Neural cell (in vitro differentiated cells): ENCODE measurements at regions not wholly inside any gene's neighbourhood (a gene's known extent, or its start where the extent isn't known, plus 50 kb on each side); places are given as distances from the start of the nearest gene placed in this dataset.

Experiments used
- H2AFZ ChIP-seq: fragments of 200-600, 300-800 bp; sonication (generic), shearing (Covaris generic); 2 replicates; pipeline ENCODE4 v1.6.0; 2014; ENCODE audit warnings: low read depth, mild to moderate bottlenecking, antibody characterized with exemption, low read length, moderate library complexity
- H3F3A ChIP-seq: fragments of 200-600 bp; shearing (Covaris generic); 2 replicates; pipeline ENCODE4 v1.6.1; 2016; ENCODE audit warnings: mild to moderate bottlenecking, moderate library complexity, mixed read lengths, antibody characterized with exemption, low read length; ENCODE audit not compliant: insufficient read depth, poor library complexity, severe bottlenecking
- H3K27ac ChIP-seq: fragments of 200-600, 300-800 bp; sonication (generic), shearing (Covaris generic); 2 replicates; pipeline ENCODE4 v1.5.1; 2014; ENCODE audit warnings: mild to moderate bottlenecking, low read length, moderate library complexity
- H3K27me3 ChIP-seq: fragments of 300-800, 200-600 bp; sonication (generic), shearing (Covaris generic); 2 replicates; pipeline ENCODE4 v1.6.0; 2014; ENCODE audit warnings: mild to moderate bottlenecking, low read depth, low read length, moderate library complexity; ENCODE audit not compliant: insufficient read depth
- H3K36me3 ChIP-seq: fragments of 300-800, 200-600 bp; sonication (generic), shearing (Covaris generic); 2 replicates; pipeline ENCODE4 v1.5.1; 2014; ENCODE audit warnings: mild to moderate bottlenecking, antibody characterized with exemption, low read length, moderate library complexity; ENCODE audit not compliant: insufficient read depth
- H3K4me2 ChIP-seq: fragments of 300-800, 200-600 bp; sonication (generic), shearing (Covaris generic); 2 replicates; pipeline ENCODE4 v1.6.0; 2014; ENCODE audit warnings: mild to moderate bottlenecking, low read length
- H3K4me3 ChIP-seq: fragments of 300-800, 200-600 bp; sonication (generic), shearing (Covaris generic); 2 replicates; pipeline ENCODE4 v1.5.1; 2014; ENCODE audit warnings: mild to moderate bottlenecking, low read length, moderate library complexity
- H3K79me2 ChIP-seq: fragments of 200-600 bp; shearing (Covaris generic); replicated peaks from 2 replicates; pipeline ENCODE4 v1.6.0; 2014; ENCODE audit warnings: mild to moderate bottlenecking, low read length, moderate library complexity; ENCODE audit not compliant: insufficient read depth
- H3K9ac ChIP-seq: fragments of 300-800, 200-600 bp; sonication (generic), shearing (Covaris generic); 2 replicates; pipeline ENCODE4 v1.6.1; 2016; ENCODE audit warnings: mild to moderate bottlenecking, low read length, mixed read lengths
- H3K9me2 ChIP-seq: fragments of 200-600 bp; shearing (Covaris generic); 2 replicates; pipeline ENCODE4 v1.6.1; 2016; ENCODE audit warnings: mild to moderate bottlenecking, low read length, mixed read lengths; ENCODE audit not compliant: insufficient read depth
- H3K9me3 ChIP-seq: fragments of 200-600, 300-800 bp; sonication (generic), shearing (Covaris generic); 2 replicates; pipeline ENCODE4 v1.6.1; 2016; ENCODE audit warnings: mild to moderate bottlenecking, mixed run types, low read length, moderate library complexity, mixed read lengths
- H4K20me1 ChIP-seq: fragments of 200-600 bp; shearing (Covaris generic); 2 replicates; pipeline ENCODE4 v1.6.1; 2016; ENCODE audit warnings: mild to moderate bottlenecking, mixed run types; ENCODE audit not compliant: insufficient read depth
- EP300 ChIP-seq: fragments of 450-650 bp; conservative IDR thresholded peaks from 2 replicates; pipeline ENCODE4 v1.6.1; 2014; ENCODE audit warnings: antibody characterized with exemption, mild to moderate bottlenecking, moderate library complexity; ENCODE audit not compliant: poor library complexity, severe bottlenecking
- EZH2 ChIP-seq: fragments of 200-600, 300-800 bp; shearing (Covaris generic), sonication (generic); IDR thresholded peaks from 2 replicates; pipeline ENCODE4 v1.6.1; 2014; ENCODE audit warnings: antibody characterized with exemption, low read length, borderline replicate concordance, mild to moderate bottlenecking; ENCODE audit not compliant: insufficient read depth, poor library complexity, severe bottlenecking
- MXI1 ChIP-seq: fragments of 450-650 bp; conservative IDR thresholded peaks from 2 replicates; pipeline ENCODE4 v1.6.1; 2014; ENCODE audit warnings: antibody characterized with exemption, mild to moderate bottlenecking; ENCODE audit not compliant: poor library complexity, severe bottlenecking
- POLR2AphosphoS5 ChIP-seq: IDR thresholded peaks from 2 replicates; pipeline ENCODE4 v1.6.1; 2012
- RAD21 ChIP-seq: fragments of 450-650 bp; conservative IDR thresholded peaks from 2 replicates; pipeline ENCODE4 v1.6.1; 2014; ENCODE audit warnings: antibody characterized with exemption, mild to moderate bottlenecking, moderate library complexity
- REST ChIP-seq: IDR thresholded peaks from 2 replicates; pipeline ENCODE4 v1.6.1; 2012; ENCODE audit warnings: borderline replicate concordance
- SMC3 ChIP-seq: fragments of 450-650 bp; conservative IDR thresholded peaks from 2 replicates; pipeline ENCODE4 v1.6.1; 2014; ENCODE audit warnings: antibody characterized with exemption, mild to moderate bottlenecking, moderate library complexity; ENCODE audit not compliant: poor library complexity
- TAF1 ChIP-seq: IDR thresholded peaks from 2 replicates; pipeline ENCODE4 v1.6.1; 2012; ENCODE audit warnings: low read depth
- TF ChIP-seq, protein P1 (sequence below): fragments of 450-650 bp; IDR thresholded peaks from 2 replicates; pipeline ENCODE4 v1.5.1; 2014; ENCODE audit warnings: antibody characterized with exemption, mild to moderate bottlenecking, moderate library complexity; ENCODE audit not compliant: poor library complexity, severe bottlenecking

- H3K4me2 ChIP-seq, result no peak overlapping the region
- no peak overlapping the region for H3K4me3 ChIP-seq
- H4K20me1 ChIP-seq, result no peaks in the 10 kb centered on the region
- no peaks in the 10 kb centered on the region for H3K36me3 ChIP-seq
- no peak overlapping the region for H3K9ac ChIP-seq
- no peaks in the 10 kb centered on the region for H3K79me2 ChIP-seq
- no peak overlapping the region for H2AFZ ChIP-seq
- no peaks in the 10 kb centered on the region for H3K27me3 ChIP-seq
- H3K9me3 ChIP-seq, result no peaks in the 10 kb centered on the region
- no peak overlapping the region for H3K27ac ChIP-seq
- no peaks in the 10 kb centered on the region for H3K9me2 ChIP-seq
- TF ChIP-seq RAD21 (no peak), SMC3 (no peak), MXI1 (no peak), EP300 (no peak), EZH2 (no peak), TAF1 (no peak), POLR2AphosphoS5 (no peak), REST (no peak)
- TF ChIP-seq, protein P1, sequence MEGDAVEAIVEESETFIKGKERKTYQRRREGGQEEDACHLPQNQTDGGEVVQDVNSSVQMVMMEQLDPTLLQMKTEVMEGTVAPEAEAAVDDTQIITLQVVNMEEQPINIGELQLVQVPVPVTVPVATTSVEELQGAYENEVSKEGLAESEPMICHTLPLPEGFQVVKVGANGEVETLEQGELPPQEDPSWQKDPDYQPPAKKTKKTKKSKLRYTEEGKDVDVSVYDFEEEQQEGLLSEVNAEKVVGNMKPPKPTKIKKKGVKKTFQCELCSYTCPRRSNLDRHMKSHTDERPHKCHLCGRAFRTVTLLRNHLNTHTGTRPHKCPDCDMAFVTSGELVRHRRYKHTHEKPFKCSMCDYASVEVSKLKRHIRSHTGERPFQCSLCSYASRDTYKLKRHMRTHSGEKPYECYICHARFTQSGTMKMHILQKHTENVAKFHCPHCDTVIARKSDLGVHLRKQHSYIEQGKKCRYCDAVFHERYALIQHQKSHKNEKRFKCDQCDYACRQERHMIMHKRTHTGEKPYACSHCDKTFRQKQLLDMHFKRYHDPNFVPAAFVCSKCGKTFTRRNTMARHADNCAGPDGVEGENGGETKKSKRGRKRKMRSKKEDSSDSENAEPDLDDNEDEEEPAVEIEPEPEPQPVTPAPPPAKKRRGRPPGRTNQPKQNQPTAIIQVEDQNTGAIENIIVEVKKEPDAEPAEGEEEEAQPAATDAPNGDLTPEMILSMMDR, result no peak
- no peaks in the 10 kb centered on the region for H3F3A ChIP-seq
Observed at GRCh38 chr4:91827914-91828313, 475.9 kb upstream of the GRID2 start.

DNA sequence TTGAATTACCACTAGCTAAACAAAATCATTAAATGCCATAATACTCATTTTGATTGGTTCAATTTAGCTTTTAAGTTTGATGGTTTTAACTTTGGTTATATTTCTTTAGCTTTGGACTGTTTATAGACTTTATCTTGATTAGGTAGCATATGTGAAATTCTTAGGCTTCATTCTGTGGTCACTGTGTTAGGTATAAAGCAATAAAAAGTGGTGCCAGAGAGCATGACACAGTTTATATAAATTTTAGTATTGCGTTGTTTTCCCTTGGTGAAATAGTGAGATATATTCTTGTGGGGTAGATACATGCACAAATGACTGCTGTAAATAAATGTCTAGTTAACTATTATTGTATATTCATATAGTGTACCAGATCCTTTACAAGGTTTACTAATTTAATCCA lies 474.2 kb upstream of the GRID2 start:
- peaks cover 5% of the 10 kb centered on the region for H3K9me3 ChIP-seq
- no peak overlapping the region for H3K9ac ChIP-seq
- H3K4me3 ChIP-seq, result no peak overlapping the region
- no peak overlapping the region for H2AFZ ChIP-seq
- H3K4me2 ChIP-seq, result no peak overlapping the region
- H3K9me2 ChIP-seq, result no peaks in the 10 kb centered on the region
- H3F3A ChIP-seq, result no peaks in the 10 kb centered on the region
- H4K20me1 ChIP-seq, result no peaks in the 10 kb centered on the region
- no peaks in the 10 kb centered on the region for H3K79me2 ChIP-seq
- TF ChIP-seq EZH2, result no peak
- TF ChIP-seq, protein P1, result no peak
- no peak for TF ChIP-seq POLR2AphosphoS5
- no peak for TF ChIP-seq MXI1
- TF ChIP-seq REST, result no peak
- no peak for TF ChIP-seq TAF1
- H3K27me3 ChIP-seq, result no peaks in the 10 kb centered on the region
- H3K36me3 ChIP-seq, result no peaks in the 10 kb centered on the region
- H3K27ac ChIP-seq, result no peak overlapping the region
